CD14-positive monocyte (primary cell): ENCODE measurements at regions not wholly inside any gene's neighbourhood (a gene's known extent, or its start where the extent isn't known, plus 50 kb on each side); places are given as distances from the start of the nearest gene placed in this dataset.

Experiments used
- DNase-seq, 3 donors: peaks; one replicate each; pipeline ENCODE4 v3.0.0-alpha.2; 2011 to 2022
- H2AFZ ChIP-seq: 2 replicates; pipeline ENCODE4 v1.6.0; 2012; ENCODE audit warnings: mild to moderate bottlenecking, low read depth, low read length, inconsistent platforms; ENCODE audit not compliant: insufficient read depth, poor library complexity, severe bottlenecking
- H3K27ac ChIP-seq, 2 donors: 1 replicate in 1 of 2; 2 replicates in 1 of 2; pipeline ENCODE4 v1.5.1; 2012 to 2013; ENCODE audit warnings: low read length in 2 of 2, control low read depth in 1 of 2, inconsistent platforms in 1 of 2, low read depth in 1 of 2, mild to moderate bottlenecking in 1 of 2
- H3K27me3 ChIP-seq, 2 donors: one replicate each; pipeline versions ENCODE4 v1.6.0 to v1.6.1; 2011 to 2013; ENCODE audit warnings: low read length in 2 of 2; ENCODE audit not compliant: control insufficient read depth in 2 of 2, insufficient read depth in 2 of 2
- H3K36me3 ChIP-seq, 2 donors: replicated peaks in 1 of 2; 1 replicate in 1 of 2; 2 replicates in 1 of 2; pipeline versions ENCODE4 v1.5.1 to v1.6.1; 2012 to 2013; ENCODE audit warnings: low read length in 2 of 2, control low read depth in 1 of 2, inconsistent platforms in 1 of 2, mild to moderate bottlenecking in 1 of 2; ENCODE audit not compliant: insufficient read depth in 2 of 2, control insufficient read depth in 1 of 2
- H3K4me1 ChIP-seq, 2 donors: 1 replicate in 1 of 2; 2 replicates in 1 of 2; pipeline versions ENCODE4 v1.5.1 to v1.6.1; 2012 to 2013; ENCODE audit warnings: low read length in 2 of 2, control low read depth in 1 of 2, inconsistent platforms in 1 of 2, mild to moderate bottlenecking in 1 of 2, moderate library complexity in 1 of 2; ENCODE audit not compliant: insufficient read depth in 2 of 2, control insufficient read depth in 1 of 2
- H3K4me2 ChIP-seq: replicated peaks from 2 replicates; pipeline ENCODE3; 2012; ENCODE audit warnings: low read length, moderate library complexity, mild to moderate bottlenecking; ENCODE audit not compliant: poor library complexity, severe bottlenecking; ENCODE audit errors: extremely low read depth
- H3K4me3 ChIP-seq, 3 experiments: fragments of 200-600 bp in 1 of 3; sonication (generic) in 1 of 3; replicated peaks in 1 of 3; 1 replicate in 2 of 3; 2 replicates in 1 of 3; pipeline ENCODE4 v1.5.1; 2011 to 2013; ENCODE audit warnings: low read length in 3 of 3, mild to moderate bottlenecking in 3 of 3, control low read depth in 2 of 3, low read depth in 2 of 3, inconsistent platforms in 1 of 3, moderate library complexity in 1 of 3
- H3K79me2 ChIP-seq: 2 replicates; pipeline ENCODE4 v1.6.0; 2012; ENCODE audit warnings: mild to moderate bottlenecking, control low read depth, inconsistent platforms, low read length, moderate library complexity; ENCODE audit not compliant: insufficient read depth
- H3K9ac ChIP-seq: 2 replicates; pipeline ENCODE4 v1.6.0; 2017; ENCODE audit warnings: low read length, mild to moderate bottlenecking; ENCODE audit not compliant: insufficient read depth, poor library complexity, severe bottlenecking
- H3K9me3 ChIP-seq, 2 donors: replicated peaks in 1 of 2; 1 replicate in 1 of 2; 2 replicates in 1 of 2; pipeline versions ENCODE4 v1.5.1 to v1.6.1; 2012 to 2013; ENCODE audit warnings: low read length in 2 of 2, control low read depth in 1 of 2; ENCODE audit not compliant: control insufficient read depth in 1 of 2, insufficient read depth in 1 of 2
- H4K20me1 ChIP-seq: 2 replicates; pipeline ENCODE4 v1.6.0; 2012; ENCODE audit warnings: mild to moderate bottlenecking, low read length, control low read depth, moderate library complexity; ENCODE audit not compliant: insufficient read depth
- H3K27ac Mint-ChIP-seq, 7 donors: one replicate each; pipeline ENCODE4 v1.8.0; 2020; ENCODE audit warnings: mild to moderate bottlenecking in 7 of 7, mixed read lengths in 7 of 7, moderate library complexity in 6 of 7, inconsistent platforms in 2 of 7
- H3K27me3 Mint-ChIP-seq, 3 donors: one replicate each; pipeline ENCODE4 v1.8.0; 2021 to 2022; ENCODE audit warnings: low read depth in 3 of 3, mild to moderate bottlenecking in 3 of 3, mixed read lengths in 3 of 3, moderate library complexity in 3 of 3, inconsistent platforms in 1 of 3
- H3K36me3 Mint-ChIP-seq, 2 donors: one replicate each; pipeline ENCODE4 v1.8.0; 2020; ENCODE audit warnings: mixed read lengths in 2 of 2, inconsistent platforms in 1 of 2, mild to moderate bottlenecking in 1 of 2
- H3K4me1 Mint-ChIP-seq: one replicate; pipeline ENCODE4 v1.8.0; 2020; ENCODE audit warnings: mild to moderate bottlenecking, mixed read lengths
- H3K4me3 Mint-ChIP-seq, 2 donors: one replicate each; pipeline ENCODE4 v1.8.0; 2020; ENCODE audit warnings: mild to moderate bottlenecking in 2 of 2, mixed read lengths in 2 of 2, moderate library complexity in 1 of 2
- H3K9me3 Mint-ChIP-seq, 7 donors: one replicate each; pipeline ENCODE4 v1.8.0; 2020 to 2022; ENCODE audit warnings: mixed read lengths in 7 of 7, mild to moderate bottlenecking in 6 of 7, moderate library complexity in 6 of 7, inconsistent platforms in 2 of 7
- WGBS: methylation state at CpG from one replicate; pipeline ENCODE4 v1.1.5; 2013; ENCODE audit warnings: missing lambda C conversion rate; ENCODE audit not compliant: insufficient coverage; 5-methylcytosine and 5-hydroxymethylcytosine counted together
- intact Hi-C, 2 donors: fragments of 100-400 bp; cut with micrococcal nuclease; formaldehyde crosslinking; loops; one replicate each; pipeline versions ENCODE4 v1.15.0 to v1.15.1; 2023
- TF ChIP-seq, protein P1 (sequence below): fragments of 200-600 bp; IDR thresholded peaks from one replicate; pipeline ENCODE4 v1.8.0; 2022; ENCODE audit warnings: antibody characterized with exemption, mild to moderate bottlenecking

DNA sequence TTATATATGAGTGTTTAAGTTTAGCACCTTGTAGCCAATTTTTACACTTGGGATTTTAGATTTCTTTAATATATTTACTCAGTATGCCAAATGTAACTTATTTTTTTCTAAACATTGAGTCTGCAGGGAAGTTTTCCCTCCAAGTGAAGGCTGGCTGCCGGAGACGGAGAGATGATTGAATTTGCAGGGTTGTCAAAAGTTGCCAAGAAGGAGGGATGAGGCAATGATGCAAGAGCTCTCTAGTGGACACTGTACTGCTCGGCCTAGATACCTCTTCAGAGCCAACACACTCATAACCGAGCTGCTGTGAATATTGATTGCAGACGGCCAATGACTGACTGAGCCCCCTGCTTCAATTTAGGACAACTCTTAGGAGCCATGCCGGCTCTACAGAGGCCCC, 318.6 kb upstream of the CASK start:
- 100% methylated on average over 1 of the region's 6 CpGs for WGBS
- intact Hi-C loops, result no loop called here
- Histone ChIP-seq H3K27ac (no peak overlapping the region), H3K79me2 (no peaks in the 10 kb centered on the region), H3K9ac (no peak overlapping the region), H3K27me3 (no peaks in the 10 kb centered on the region), H3K4me1 (no peaks in the 10 kb centered on the region), H3K36me3 (no peaks in the 10 kb centered on the region), H3K4me3 (no peak overlapping the region), H4K20me1 (no peaks in the 10 kb centered on the region), H2AFZ (no peak overlapping the region), H3K9me3 (no peaks in the 10 kb centered on the region), H3K4me2 (no peak overlapping the region)
- Mint-ChIP-seq H3K36me3 (no peaks in the 10 kb centered on the region), H3K4me1 (peaks cover 3% of the 10 kb centered on the region), H3K27ac (no peak overlapping the region), H3K4me3 (no peak overlapping the region), H3K9me3 (peaks cover 2 to 6% (median 4%) of the 10 kb centered on the region in 7 donors), H3K27me3 (peaks cover 0 to 2% (median 0%) of the 10 kb centered on the region in 3 donors)
- DNase-seq, result no peak
- TF ChIP-seq, protein P1, sequence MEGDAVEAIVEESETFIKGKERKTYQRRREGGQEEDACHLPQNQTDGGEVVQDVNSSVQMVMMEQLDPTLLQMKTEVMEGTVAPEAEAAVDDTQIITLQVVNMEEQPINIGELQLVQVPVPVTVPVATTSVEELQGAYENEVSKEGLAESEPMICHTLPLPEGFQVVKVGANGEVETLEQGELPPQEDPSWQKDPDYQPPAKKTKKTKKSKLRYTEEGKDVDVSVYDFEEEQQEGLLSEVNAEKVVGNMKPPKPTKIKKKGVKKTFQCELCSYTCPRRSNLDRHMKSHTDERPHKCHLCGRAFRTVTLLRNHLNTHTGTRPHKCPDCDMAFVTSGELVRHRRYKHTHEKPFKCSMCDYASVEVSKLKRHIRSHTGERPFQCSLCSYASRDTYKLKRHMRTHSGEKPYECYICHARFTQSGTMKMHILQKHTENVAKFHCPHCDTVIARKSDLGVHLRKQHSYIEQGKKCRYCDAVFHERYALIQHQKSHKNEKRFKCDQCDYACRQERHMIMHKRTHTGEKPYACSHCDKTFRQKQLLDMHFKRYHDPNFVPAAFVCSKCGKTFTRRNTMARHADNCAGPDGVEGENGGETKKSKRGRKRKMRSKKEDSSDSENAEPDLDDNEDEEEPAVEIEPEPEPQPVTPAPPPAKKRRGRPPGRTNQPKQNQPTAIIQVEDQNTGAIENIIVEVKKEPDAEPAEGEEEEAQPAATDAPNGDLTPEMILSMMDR, result no peak

DNA sequence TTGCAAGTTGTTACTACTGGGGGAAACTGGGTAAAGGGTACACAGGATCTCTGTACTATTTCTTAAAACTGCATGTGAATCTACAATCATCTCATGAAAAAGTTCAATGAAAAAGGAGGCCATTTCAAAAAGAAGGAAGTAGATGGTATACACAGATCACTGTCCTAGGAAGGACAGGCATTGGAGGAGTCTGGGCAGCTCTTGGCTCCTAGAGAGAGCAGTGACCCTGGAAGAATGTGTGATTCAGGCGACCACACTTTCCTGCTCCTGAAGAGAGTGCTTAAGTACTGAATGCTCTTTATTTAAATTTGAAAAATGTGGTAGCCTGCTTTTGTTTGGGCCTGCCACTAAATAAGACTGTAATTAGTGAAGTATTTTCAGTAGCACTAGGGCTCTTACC, 318.1 kb upstream of the CASK start:
- TF ChIP-seq, protein P1, result no peak
- no peak for DNase-seq
- Mint-ChIP-seq H3K36me3 (no peaks in the 10 kb centered on the region), H3K27ac (no peak overlapping the region), H3K27me3 (peaks cover 0 to 2% (median 0%) of the 10 kb centered on the region in 3 donors), H3K4me3 (no peak overlapping the region), H3K9me3 (peaks cover 2 to 10% (median 4%) of the 10 kb centered on the region in 7 donors), H3K4me1 (no peaks in the 10 kb centered on the region)
- no peaks in the 10 kb centered on the region for H3K9me3 ChIP-seq
- H3K27me3 ChIP-seq, result no peaks in the 10 kb centered on the region
- H3K4me2 ChIP-seq, result no peak overlapping the region
- H3K79me2 ChIP-seq, result no peaks in the 10 kb centered on the region
- H3K9ac ChIP-seq, result no peak overlapping the region
- no peaks in the 10 kb centered on the region for H3K36me3 ChIP-seq
- H2AFZ ChIP-seq, result no peak overlapping the region
- no peak overlapping the region for H3K27ac ChIP-seq
- intact Hi-C loops, result no loop called here
- H3K4me1 ChIP-seq, result no peaks in the 10 kb centered on the region
- no peak overlapping the region for H3K4me3 ChIP-seq
- no peaks in the 10 kb centered on the region for H4K20me1 ChIP-seq
- WGBS, result no CpG with 5 or more reads among the region's 1 CpG
